ENCODE measurements at regions not wholly inside any gene's neighbourhood (a gene's known extent, or its start where the extent isn't known, plus 50 kb on each side); places are given as distances from the start of the nearest gene placed in this dataset.

DNA sequence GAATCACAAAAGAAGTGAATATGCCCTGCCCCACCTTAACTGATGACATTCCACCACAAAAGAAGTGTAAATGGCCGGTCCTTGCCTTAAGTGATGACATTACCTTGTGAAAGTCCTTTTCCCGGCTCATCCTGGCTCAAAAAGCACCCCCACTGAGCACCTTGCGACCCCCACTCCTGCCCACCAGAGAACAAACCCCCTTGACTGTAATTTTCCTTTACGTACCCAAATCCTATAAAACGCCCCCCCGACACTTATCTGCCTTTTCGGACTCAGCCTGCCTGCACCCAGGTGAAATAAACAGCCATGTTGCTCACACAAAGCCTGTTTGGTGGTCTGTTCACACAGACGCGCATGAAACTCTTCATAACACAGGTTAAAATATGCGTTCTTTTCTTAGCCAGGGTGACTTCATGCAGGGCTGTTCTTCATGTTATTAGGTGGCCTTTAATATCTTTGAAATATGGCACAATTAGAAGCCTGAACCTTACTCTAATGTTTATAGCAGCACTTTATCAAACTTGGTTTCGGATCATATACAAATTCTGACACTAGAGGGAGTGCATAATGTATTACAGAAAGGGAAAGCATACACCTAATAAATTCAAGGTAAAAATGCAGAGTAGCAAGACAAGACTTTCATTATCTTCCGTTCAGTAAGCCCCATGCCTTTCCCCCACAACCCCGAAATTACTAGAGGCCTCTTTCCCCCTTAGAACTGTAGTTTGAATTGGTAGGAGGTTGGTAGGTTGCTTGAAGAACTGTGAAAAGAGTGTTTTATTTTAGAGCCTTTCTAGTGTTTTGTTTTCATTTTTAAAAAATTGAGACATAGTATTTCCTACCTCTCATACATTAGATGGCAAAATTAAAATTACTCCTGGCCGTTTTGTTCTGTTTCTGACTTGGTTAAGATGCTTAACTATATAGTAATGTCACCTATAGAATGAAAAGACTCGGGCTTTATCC is 117.9 kb downstream of the NPY start:
- no peaks in the 10 kb centered on the region for H3K36me3 Mint-ChIP-seq
- DNase-seq (ENCODE audit: extremely low spot score, unreplicated experiment): no peak
- no peak overlapping the region for H3K4me3 Mint-ChIP-seq
- H3K27me3 Mint-ChIP-seq: peaks cover 25% of the 10 kb centered on the region
- peaks cover 6% of the 10 kb centered on the region for H3K4me1 Mint-ChIP-seq (ENCODE audit: unreplicated experiment)
- no peaks in the 10 kb centered on the region for H3K9me3 Mint-ChIP-seq
- TF ChIP-seq, protein P1, sequence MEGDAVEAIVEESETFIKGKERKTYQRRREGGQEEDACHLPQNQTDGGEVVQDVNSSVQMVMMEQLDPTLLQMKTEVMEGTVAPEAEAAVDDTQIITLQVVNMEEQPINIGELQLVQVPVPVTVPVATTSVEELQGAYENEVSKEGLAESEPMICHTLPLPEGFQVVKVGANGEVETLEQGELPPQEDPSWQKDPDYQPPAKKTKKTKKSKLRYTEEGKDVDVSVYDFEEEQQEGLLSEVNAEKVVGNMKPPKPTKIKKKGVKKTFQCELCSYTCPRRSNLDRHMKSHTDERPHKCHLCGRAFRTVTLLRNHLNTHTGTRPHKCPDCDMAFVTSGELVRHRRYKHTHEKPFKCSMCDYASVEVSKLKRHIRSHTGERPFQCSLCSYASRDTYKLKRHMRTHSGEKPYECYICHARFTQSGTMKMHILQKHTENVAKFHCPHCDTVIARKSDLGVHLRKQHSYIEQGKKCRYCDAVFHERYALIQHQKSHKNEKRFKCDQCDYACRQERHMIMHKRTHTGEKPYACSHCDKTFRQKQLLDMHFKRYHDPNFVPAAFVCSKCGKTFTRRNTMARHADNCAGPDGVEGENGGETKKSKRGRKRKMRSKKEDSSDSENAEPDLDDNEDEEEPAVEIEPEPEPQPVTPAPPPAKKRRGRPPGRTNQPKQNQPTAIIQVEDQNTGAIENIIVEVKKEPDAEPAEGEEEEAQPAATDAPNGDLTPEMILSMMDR (conservative IDR thresholded peaks at IDR 0.05): peak; percentile 66
- H3K27ac Mint-ChIP-seq: no peak overlapping the region

DNA sequence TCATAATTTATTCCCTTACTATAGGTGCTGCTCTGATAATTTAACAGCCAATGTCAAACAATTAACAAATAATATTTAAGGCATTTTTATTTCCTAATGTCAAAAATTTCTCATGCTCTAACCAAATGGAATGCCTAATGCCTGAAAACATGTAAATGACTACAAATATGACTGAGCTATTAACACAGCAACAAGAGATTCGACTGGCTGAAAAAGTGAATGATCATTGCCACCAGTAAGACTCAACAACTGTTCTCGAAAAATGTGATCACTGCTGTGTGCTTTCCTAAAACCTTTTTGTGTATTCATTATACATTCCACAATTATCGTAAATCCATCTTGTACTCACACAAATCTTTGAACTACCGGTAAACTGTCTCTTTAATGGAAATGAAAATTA is 118.7 kb downstream of the NPY start:
- Mint-ChIP-seq H3K27me3 (peaks cover 25% of the 10 kb centered on the region), H3K27ac (no peak overlapping the region), H3K4me3 (no peak overlapping the region), H3K4me1 (ENCODE audit: unreplicated experiment) (peaks cover 6% of the 10 kb centered on the region), H3K9me3 (no peaks in the 10 kb centered on the region), H3K36me3 (no peaks in the 10 kb centered on the region)
- no peak for DNase-seq (ENCODE audit: extremely low spot score, unreplicated experiment)
- TF ChIP-seq, protein P1 (conservative IDR thresholded peaks at IDR 0.05): no peak

DNA sequence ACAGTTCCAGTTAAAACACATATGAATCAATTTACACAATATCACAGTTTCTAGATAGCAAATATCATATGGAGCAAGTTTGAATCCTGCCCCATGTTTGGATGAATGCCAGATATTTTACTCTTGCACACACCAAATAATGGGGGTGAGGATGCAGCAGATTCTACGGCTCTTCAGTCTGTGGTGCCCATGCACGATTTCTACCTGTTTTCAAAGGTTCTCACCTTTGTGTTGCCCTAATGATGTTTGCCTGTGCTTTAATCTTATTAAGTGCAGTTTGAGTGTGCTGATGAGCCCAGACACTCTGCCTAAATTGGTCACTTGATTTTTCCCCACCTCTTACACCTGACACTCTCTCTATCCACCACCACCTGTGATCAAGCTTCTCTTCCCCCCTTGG is 119.6 kb downstream of the NPY start:
- H3K27ac Mint-ChIP-seq: no peak overlapping the region
- peaks cover 6% of the 10 kb centered on the region for H3K4me1 Mint-ChIP-seq (ENCODE audit: unreplicated experiment)
- H3K4me3 Mint-ChIP-seq: no peak overlapping the region
- TF ChIP-seq, protein P1 (conservative IDR thresholded peaks at IDR 0.05): no peak
- H3K27me3 Mint-ChIP-seq: peaks cover 21% of the 10 kb centered on the region
- no peak for DNase-seq (ENCODE audit: extremely low spot score, unreplicated experiment)
- H3K36me3 Mint-ChIP-seq: no peaks in the 10 kb centered on the region
- H3K9me3 Mint-ChIP-seq: no peaks in the 10 kb centered on the region

DNA sequence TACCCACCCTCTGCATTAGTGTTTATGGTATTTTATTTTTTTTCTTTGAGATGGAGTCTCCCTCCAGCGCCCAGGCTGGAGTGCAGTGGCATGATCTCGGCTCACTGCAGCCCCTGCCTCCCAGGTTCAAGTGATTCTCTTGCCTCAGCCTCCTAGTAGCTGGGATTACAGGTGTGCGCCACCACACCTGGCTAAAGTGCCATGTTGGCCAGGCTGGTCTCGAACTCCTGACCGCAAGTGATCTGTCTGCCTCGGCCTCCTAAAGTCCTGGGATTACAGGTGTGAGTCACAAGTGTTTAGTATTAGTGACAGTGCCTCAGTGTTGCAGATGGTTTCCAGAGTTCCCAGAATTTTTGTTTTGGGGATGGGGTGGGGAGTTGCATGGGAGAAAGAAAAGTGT is 120.3 kb downstream of the NPY start:
- no peak overlapping the region for H3K4me3 Mint-ChIP-seq
- no peaks in the 10 kb centered on the region for H3K9me3 Mint-ChIP-seq
- no peaks in the 10 kb centered on the region for H3K36me3 Mint-ChIP-seq
- no peak overlapping the region for H3K27ac Mint-ChIP-seq
- TF ChIP-seq, protein P1 (conservative IDR thresholded peaks at IDR 0.05): no peak
- DNase-seq (ENCODE audit: extremely low spot score, unreplicated experiment): no peak
- peaks cover 15% of the 10 kb centered on the region for H3K27me3 Mint-ChIP-seq
- H3K4me1 Mint-ChIP-seq (ENCODE audit: unreplicated experiment): peaks cover 6% of the 10 kb centered on the region

DNA sequence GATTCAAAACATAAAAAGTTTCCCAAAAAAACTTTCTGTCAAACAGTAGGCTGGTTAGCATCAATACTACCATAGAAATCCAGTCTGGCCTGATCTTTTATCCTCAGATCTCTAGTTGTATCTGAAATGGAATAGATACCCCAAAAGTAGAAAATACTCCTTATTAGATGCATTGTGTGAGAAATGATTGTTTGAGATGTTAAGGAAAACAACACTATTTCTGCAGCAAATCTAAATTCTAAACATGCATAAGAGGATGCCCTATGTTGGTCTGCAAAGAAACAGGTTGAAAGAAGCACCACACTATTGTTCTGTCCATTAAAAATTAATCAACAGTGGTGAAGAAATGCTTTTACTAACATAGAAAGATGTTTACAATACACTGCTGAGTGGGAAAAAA is 121.0 kb downstream of the NPY start:
- H3K27ac Mint-ChIP-seq: no peak overlapping the region
- no peaks in the 10 kb centered on the region for H3K9me3 Mint-ChIP-seq
- H3K27me3 Mint-ChIP-seq: peaks cover 9% of the 10 kb centered on the region
- TF ChIP-seq, protein P1 (conservative IDR thresholded peaks at IDR 0.05): no peak
- H3K36me3 Mint-ChIP-seq: no peaks in the 10 kb centered on the region
- no peak overlapping the region for H3K4me3 Mint-ChIP-seq
- H3K4me1 Mint-ChIP-seq (ENCODE audit: unreplicated experiment): peaks cover 6% of the 10 kb centered on the region
- no peak for DNase-seq (ENCODE audit: extremely low spot score, unreplicated experiment)

All from type B pancreatic cell (in vitro differentiated cells).